HS-5 (cell line): ENCODE measurements at regions not wholly inside any gene's neighbourhood (a gene's known extent, or its start where the extent isn't known, plus 50 kb on each side); places are given as distances from the start of the nearest gene placed in this dataset.
A peak's percentile ranks its signal among the peaks of the same experiment; 100 is the strongest.

Source experiments
- DNase-seq: peaks from one replicate; pipeline ENCODE4 v3.0.0-alpha.2; 2012; ENCODE audit warnings: low read depth

GRCh38 chr20:4513720-4514119 is 172.5 kb upstream of the PRNP start:
- peak; percentile 69 for DNase-seq

- DNase-seq, result peak; percentile 98
Observed at GRCh38 chr20:4512891-4513550, 173.2 kb upstream of the PRNP start.

GRCh38 chr20:4511776-4512175 is 174.5 kb upstream of the PRNP start:
- no peak for DNase-seq

- DNase-seq, result no peak
Observed at GRCh38 chr20:4509825-4510522, 176.3 kb upstream of the PRNP start.

- DNase-seq, result no peak
Observed at GRCh38 chr20:4508773-4509172, 177.5 kb upstream of the PRNP start.

- peak; percentile 91 for DNase-seq
Observed at GRCh38 chr20:4507288-4507719, 179.0 kb upstream of the PRNP start.

- no peak for DNase-seq
Observed at GRCh38 chr20:4504814-4505213, 181.4 kb upstream of the PRNP start.

GRCh38 chr20:4502756-4503155 is 183.5 kb upstream of the PRNP start:
- no peak for DNase-seq

- no peak for DNase-seq
Observed at GRCh38 chr20:4493386-4493785, 192.9 kb upstream of the PRNP start.

- no peak for DNase-seq
Observed at GRCh38 chr20:4491643-4492042, 194.6 kb upstream of the PRNP start.

- DNase-seq, result no peak
Observed at GRCh38 chr20:4490606-4491280, 195.5 kb upstream of the PRNP start.

- no peak for DNase-seq
Observed at GRCh38 chr20:4490045-4490444, 196.2 kb upstream of the PRNP start.

- DNase-seq, result no peak
Observed at GRCh38 chr20:4488407-4489339, 197.6 kb upstream of the PRNP start.

GRCh38 chr20:4484379-4484997 is 201.8 kb upstream of the PRNP start:
- no peak for DNase-seq

GRCh38 chr20:4483961-4484360 is 202.3 kb upstream of the PRNP start:
- DNase-seq, result no peak

- DNase-seq, result no peak
Observed at GRCh38 chr20:4483486-4483885, 202.8 kb upstream of the PRNP start.

GRCh38 chr20:4480104-4480503 is 206.2 kb upstream of the PRNP start:
- DNase-seq, result no peak

GRCh38 chr20:4476903-4477500 is 209.3 kb upstream of the PRNP start:
- DNase-seq, result no peak

- DNase-seq, result peak; percentile 28
Observed at GRCh38 chr20:4472906-4473305, 213.3 kb upstream of the PRNP start.

- no peak for DNase-seq
Observed at GRCh38 chr20:4471221-4471620, 215.0 kb upstream of the PRNP start.

GRCh38 chr20:4470375-4470774 is 215.9 kb upstream of the PRNP start:
- peak; percentile 64 for DNase-seq
